ENCODE measurements at regions not wholly inside any gene's neighbourhood (a gene's known extent, or its start where the extent isn't known, plus 50 kb on each side); places are given as distances from the start of the nearest gene placed in this dataset.
"Not testable (repeated sequence)": the region's sequence is repeated elsewhere in the genome, so short reads cannot be mapped to it uniquely, and the experiment has no call there.

DNA sequence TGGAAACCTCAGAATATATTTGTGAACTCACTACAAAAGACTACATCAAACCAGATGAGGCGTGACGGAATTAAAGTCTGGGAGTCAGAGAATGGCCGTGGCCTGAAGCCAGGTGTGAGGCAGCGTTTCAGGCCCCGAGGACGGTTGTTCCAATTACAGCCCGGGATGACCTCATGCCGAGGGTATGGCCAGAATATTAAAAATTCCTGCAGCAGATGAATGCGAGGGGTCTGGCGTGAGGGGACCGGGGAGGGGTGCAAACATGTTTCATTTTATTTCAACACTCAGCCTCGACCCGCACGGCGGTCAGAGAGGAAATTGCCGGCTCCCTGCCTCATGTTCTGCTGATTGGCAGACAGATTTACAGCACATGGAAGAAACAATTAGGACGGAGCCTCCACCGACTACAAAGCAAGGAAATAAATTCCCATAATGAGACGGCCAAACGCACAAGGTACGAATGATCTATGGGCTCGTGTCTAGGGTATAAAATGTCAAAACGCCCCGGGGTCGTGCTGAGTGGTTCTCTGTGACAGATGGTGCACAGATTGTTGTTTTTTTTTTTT, 289.7 kb downstream of the SHOX start:
- WGBS, 2 donors, result 8 to 10% methylated on average over 25 of the region's 25 CpGs
- Histone ChIP-seq H3K27ac (no peak overlapping the region), H3K9me3 (peaks cover 0 to 12% (median 0%) of the 10 kb centered on the region in 4 donors), H3K27me3 (no peaks in the 10 kb centered on the region), H3K4me1 (peaks cover 0 to 4% (median 0%) of the 10 kb centered on the region in 4 donors), H3K4me3 (peak overlapping the region in 1 of 4 donors; percentile 20), H3K36me3 (no peaks in the 10 kb centered on the region)
- TF ChIP-seq, protein P1, sequence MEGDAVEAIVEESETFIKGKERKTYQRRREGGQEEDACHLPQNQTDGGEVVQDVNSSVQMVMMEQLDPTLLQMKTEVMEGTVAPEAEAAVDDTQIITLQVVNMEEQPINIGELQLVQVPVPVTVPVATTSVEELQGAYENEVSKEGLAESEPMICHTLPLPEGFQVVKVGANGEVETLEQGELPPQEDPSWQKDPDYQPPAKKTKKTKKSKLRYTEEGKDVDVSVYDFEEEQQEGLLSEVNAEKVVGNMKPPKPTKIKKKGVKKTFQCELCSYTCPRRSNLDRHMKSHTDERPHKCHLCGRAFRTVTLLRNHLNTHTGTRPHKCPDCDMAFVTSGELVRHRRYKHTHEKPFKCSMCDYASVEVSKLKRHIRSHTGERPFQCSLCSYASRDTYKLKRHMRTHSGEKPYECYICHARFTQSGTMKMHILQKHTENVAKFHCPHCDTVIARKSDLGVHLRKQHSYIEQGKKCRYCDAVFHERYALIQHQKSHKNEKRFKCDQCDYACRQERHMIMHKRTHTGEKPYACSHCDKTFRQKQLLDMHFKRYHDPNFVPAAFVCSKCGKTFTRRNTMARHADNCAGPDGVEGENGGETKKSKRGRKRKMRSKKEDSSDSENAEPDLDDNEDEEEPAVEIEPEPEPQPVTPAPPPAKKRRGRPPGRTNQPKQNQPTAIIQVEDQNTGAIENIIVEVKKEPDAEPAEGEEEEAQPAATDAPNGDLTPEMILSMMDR (IDR thresholded peaks at IDR 0.05), result no peak
- TF ChIP-seq POLR2A (IDR thresholded peaks at IDR 0.05), result no peak
- TF ChIP-seq EP300 (IDR thresholded peaks at IDR 0.05), result no peak
- DNase-seq (ENCODE audit: low spot score in 2 of 2), result peak in 1 of 2 donors; percentile 22

DNA sequence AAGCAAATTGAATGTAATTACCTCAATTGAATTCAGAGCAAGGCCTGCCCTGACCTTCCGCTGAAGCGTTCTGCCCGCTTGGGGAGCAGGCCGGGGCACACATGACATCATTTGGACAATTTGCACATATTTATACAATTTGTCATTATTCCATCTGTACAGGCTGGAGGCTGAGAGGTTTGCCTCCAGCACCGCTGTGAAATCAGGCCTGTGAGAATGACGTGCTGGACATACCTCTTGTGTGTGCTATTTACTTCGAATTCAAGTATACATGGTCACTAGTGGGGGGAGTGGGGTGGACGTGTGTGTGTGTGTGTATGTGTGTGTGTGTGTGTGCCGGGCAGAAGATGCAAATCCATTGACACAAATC, 285.6 kb downstream of the SHOX start:
- Histone ChIP-seq H3K4me3 (no peak overlapping the region), H3K27ac (no peak overlapping the region), H3K9me3 (peaks cover 0 to 7% (median 0%) of the 10 kb centered on the region in 4 donors), H3K36me3 (no peaks in the 10 kb centered on the region), H3K4me1 (peaks cover 0 to 4% (median 0%) of the 10 kb centered on the region in 4 donors), H3K27me3 (no peaks in the 10 kb centered on the region)
- no peak for DNase-seq (ENCODE audit: low spot score in 2 of 2)
- WGBS, 2 donors, result 25 to 51% methylated on average over 9 of the region's 9 CpGs
- no peak for TF ChIP-seq POLR2A (IDR thresholded peaks at IDR 0.05)
- TF ChIP-seq, protein P1 (IDR thresholded peaks at IDR 0.05), result no peak
- TF ChIP-seq EP300 (IDR thresholded peaks at IDR 0.05), result no peak

DNA sequence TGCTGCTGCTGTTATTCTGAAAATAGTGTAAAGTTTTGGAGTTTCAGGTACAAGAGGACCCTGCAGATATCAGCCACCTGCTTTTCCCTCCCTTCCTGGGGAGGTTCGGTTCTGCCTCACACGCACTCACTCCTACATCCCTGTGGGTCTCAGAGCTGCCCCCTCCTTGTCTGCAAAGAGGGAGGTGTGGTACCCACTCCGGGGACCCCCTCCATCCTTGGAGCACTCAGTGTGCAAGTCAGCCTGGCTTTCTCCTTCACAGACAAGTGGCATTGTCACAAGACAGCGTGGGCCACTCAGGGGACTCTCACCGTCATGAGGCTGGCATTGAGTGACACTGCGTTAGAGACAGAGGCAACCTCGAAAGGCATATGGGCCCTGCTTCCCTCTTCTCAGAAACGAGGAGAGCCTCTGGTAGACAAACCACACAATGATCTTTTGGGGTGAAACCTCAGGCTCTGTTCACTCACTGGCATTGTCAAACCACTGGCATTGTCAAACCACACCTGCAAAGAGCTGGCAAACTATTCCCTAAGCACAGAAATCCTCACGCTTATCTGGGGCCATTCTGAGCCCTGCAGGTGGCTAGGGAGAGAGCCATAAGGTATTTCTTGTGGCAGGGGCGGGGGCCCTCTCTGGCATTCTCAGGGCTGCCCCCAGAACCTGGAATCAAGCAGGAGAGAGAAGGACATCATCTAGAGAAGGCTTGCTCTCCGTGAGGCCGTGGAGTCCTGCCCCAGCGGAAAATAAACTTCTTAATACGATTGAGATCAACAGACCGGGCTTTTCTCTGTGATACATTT, 285.0 kb downstream of the SHOX start:
- 50 to 51% methylated on average over 14 to 15 of the region's 15 CpGs for WGBS, 2 donors
- DNase-seq (ENCODE audit: low spot score in 2 of 2), result no peak
- TF ChIP-seq POLR2A (IDR thresholded peaks at IDR 0.05) (no peak), EP300 (IDR thresholded peaks at IDR 0.05) (no peak)
- TF ChIP-seq, protein P1 (IDR thresholded peaks at IDR 0.05), result no peak

DNA sequence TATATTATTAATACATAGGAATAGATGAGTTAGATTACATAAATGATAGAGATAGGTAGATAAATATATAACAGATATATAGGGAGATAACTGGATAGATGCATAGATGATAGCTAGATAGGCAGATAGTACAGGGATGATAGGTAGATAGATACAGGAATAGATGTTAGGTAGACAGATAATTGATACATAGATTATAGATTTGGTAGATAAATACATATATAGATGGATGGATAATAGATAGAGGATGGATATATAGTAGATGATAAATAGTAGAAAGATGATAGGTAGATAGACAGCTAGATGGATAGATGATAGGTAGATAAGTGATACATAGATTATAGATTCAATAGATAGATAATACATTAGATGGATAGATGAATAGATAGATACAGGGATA, 283.6 kb downstream of the SHOX start:
- Histone ChIP-seq H3K36me3 (no peaks in the 10 kb centered on the region), H3K27ac (no peak overlapping the region), H3K9me3 (peaks cover 0 to 14% (median 0%) of the 10 kb centered on the region in 4 donors), H3K4me3 (no peak overlapping the region), H3K4me1 (no peaks in the 10 kb centered on the region), H3K27me3 (no peaks in the 10 kb centered on the region)
- TF ChIP-seq EP300 (IDR thresholded peaks at IDR 0.05) (no peak), POLR2A (IDR thresholded peaks at IDR 0.05) (no peak)
- TF ChIP-seq, protein P1 (IDR thresholded peaks at IDR 0.05), result no peak
- DNase-seq (ENCODE audit: low spot score in 2 of 2), result no peak

More for the DNA sequence above, 285.0 kb downstream of the SHOX start:
- no peaks in the 10 kb centered on the region for H3K36me3 ChIP-seq
- H3K4me3 ChIP-seq, result no peak overlapping the region
- H3K4me1 ChIP-seq, result peaks cover 0 to 4% (median 0%) of the 10 kb centered on the region in 4 donors
- no peak overlapping the region for H3K27ac ChIP-seq
- H3K27me3 ChIP-seq, result no peaks in the 10 kb centered on the region
- peaks cover 0 to 13% (median 0%) of the 10 kb centered on the region in 4 donors for H3K9me3 ChIP-seq

DNA sequence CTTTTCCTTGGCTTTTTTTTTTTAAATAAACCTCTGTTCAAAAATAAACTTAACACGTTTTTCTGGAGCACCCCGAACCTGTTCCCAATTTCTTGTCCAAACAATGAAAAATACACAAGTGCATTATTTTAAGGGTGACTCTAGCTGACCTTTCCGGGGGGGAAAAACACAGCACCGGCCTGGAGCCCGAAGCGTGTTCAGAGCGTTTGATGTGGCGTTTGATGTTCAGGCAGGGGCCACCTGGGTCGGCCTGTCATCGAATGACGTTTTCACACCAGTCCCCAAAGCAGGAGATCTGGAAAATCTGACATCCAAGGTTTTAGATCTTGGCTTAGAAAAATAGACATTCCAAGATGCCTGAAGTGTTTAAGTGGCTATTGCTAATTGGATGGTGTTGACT, 282.1 kb downstream of the SHOX start:
- 52 to 75% methylated on average over 11 of the region's 11 CpGs for WGBS, 2 donors
- Histone ChIP-seq H3K4me3 (no peak overlapping the region), H3K9me3 (peaks cover 0 to 14% (median 0%) of the 10 kb centered on the region in 4 donors), H3K27ac (no peak overlapping the region), H3K27me3 (no peaks in the 10 kb centered on the region), H3K4me1 (no peaks in the 10 kb centered on the region), H3K36me3 (no peaks in the 10 kb centered on the region)
- no peak for DNase-seq (ENCODE audit: low spot score in 2 of 2)
- TF ChIP-seq, protein P1 (IDR thresholded peaks at IDR 0.05), result no peak

DNA sequence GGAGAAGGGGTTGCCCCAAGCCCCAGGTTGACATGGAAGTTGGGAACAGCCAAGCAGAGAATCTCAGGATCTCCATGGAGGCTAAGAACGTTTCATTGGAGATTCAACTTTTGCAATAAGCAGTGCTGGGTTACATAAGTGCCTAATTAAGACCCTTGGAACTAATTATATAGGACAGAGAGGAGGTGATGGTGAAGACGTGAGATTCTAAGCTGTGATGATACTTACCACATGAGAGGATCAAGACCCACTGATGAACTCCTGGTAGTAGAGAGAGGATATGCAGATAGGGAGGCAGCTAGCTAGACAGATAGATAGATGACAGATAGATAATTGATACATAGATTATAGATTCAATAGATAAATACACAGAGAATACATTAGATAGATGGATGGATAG, 278.5 kb downstream of the SHOX start:
- not testable (repeated sequence) for DNase-seq (ENCODE audit: low spot score in 2 of 2); H3K36me3 ChIP-seq; H3K27ac ChIP-seq; H3K4me1 ChIP-seq; H3K27me3 ChIP-seq; H3K4me3 ChIP-seq
- 62 to 75% methylated on average over 2 of the region's 2 CpGs for WGBS, 2 donors
- H3K9me3 ChIP-seq, result peaks cover 0 to 14% (median 0%) of the 10 kb centered on the region in 4 donors
